HEK293 (cell line): ENCODE measurements at regions not wholly inside any gene's neighbourhood (a gene's known extent, or its start where the extent isn't known, plus 50 kb on each side); places are given as distances from the start of the nearest gene placed in this dataset.

Experiments used
- FEZF1 ChIP-seq: fragments of 450-650 bp; formaldehyde crosslinking; IDR thresholded peaks from 2 replicates; pipeline ENCODE4 v1.5.1; 2016; ENCODE audit warnings: missing biosample characterization, missing genetic modification characterization
- ZNF121 ChIP-seq: fragments of 450-650 bp; formaldehyde crosslinking; IDR thresholded peaks from 2 replicates; pipeline ENCODE4 v1.5.1; 2016; ENCODE audit warnings: missing biosample characterization, missing genetic modification characterization
- ZNF138 ChIP-seq: fragments of 450-650 bp; formaldehyde crosslinking; IDR thresholded peaks from 2 replicates; pipeline ENCODE4 v1.5.1; 2016; ENCODE audit warnings: missing biosample characterization, missing genetic modification characterization, borderline replicate concordance
- ZNF140 ChIP-seq: fragments of 450-650 bp; formaldehyde crosslinking; IDR thresholded peaks from 2 replicates; pipeline ENCODE4 v1.5.1; 2016; ENCODE audit warnings: missing biosample characterization, missing genetic modification characterization
- ZNF274 ChIP-seq, 2 experiments: fragments of 200-500 bp in 1 of 2; fragments of 450-650 bp in 1 of 2; sonication (Bioruptor generic) in 1 of 2; formaldehyde crosslinking in 1 of 2; IDR thresholded peaks; 2 replicates each; pipeline versions ENCODE4 v1.5.1 to v1.6.1; 2014 to 2016; ENCODE audit warnings: borderline replicate concordance in 1 of 2, inconsistent platforms in 1 of 2, low read length in 1 of 2, missing biosample characterization in 1 of 2, missing genetic modification characterization in 1 of 2
- ZNF571 ChIP-seq: fragments of 450-650 bp; formaldehyde crosslinking; IDR thresholded peaks from 2 replicates; pipeline ENCODE4 v1.5.0; 2017; ENCODE audit warnings: missing biosample characterization, missing genetic modification characterization
- ZNF776 ChIP-seq: fragments of 450-650 bp; formaldehyde crosslinking; IDR thresholded peaks from 2 replicates; pipeline ENCODE4 v1.5.0; 2017; ENCODE audit warnings: missing biosample characterization, missing genetic modification characterization, borderline replicate concordance
- TF ChIP-seq, protein P1 (sequence below): fragments of 450-650 bp; formaldehyde crosslinking; IDR thresholded peaks from 2 replicates; pipeline ENCODE4 v1.5.1; 2016; ENCODE audit warnings: missing biosample characterization, missing genetic modification characterization
- TF ChIP-seq, protein P2 (sequence below): fragments of 450-650 bp; formaldehyde crosslinking; IDR thresholded peaks from 2 replicates; pipeline ENCODE4 v1.5.1; 2017; ENCODE audit warnings: missing biosample characterization, mild to moderate bottlenecking, missing genetic modification characterization, moderate library complexity
- TF ChIP-seq, protein P3 (sequence below): fragments of 450-650 bp; formaldehyde crosslinking; IDR thresholded peaks from 2 replicates; pipeline ENCODE4 v1.5.1; 2016; ENCODE audit warnings: missing biosample characterization, missing genetic modification characterization
- TF ChIP-seq, protein P4 (sequence below): fragments of 450-650 bp; formaldehyde crosslinking; IDR thresholded peaks from 2 replicates; pipeline ENCODE4 v1.5.1; 2017; ENCODE audit warnings: missing biosample characterization, missing genetic modification characterization
- TF ChIP-seq, protein P5 (sequence below): fragments of 450-650 bp; formaldehyde crosslinking; IDR thresholded peaks from 2 replicates; pipeline ENCODE4 v1.5.0; 2017; ENCODE audit warnings: missing biosample characterization, missing genetic modification characterization, borderline replicate concordance
- TF ChIP-seq, protein P6 (sequence below): fragments of 450-650 bp; formaldehyde crosslinking; IDR thresholded peaks from 2 replicates; pipeline ENCODE4 v1.5.1; 2016; ENCODE audit warnings: missing biosample characterization, missing genetic modification characterization

DNA sequence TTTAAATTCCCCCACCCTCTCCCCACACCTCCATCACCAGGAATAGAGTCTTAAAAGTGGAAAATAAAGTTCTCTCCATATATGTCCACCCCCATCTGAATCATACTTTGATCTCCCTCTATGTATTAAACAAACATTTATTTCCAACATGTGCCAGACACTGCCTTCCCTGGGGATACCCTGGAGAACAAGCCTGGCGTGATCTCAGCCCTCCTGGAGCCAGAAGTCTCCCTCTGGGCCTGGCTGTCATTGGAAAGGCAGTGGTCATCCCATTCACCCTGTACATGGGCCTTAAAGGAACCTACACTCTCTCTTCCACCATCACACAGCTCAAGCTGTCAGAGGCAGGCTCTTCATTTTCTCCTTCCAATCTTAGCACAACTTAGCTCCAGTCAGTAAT, 143.6 kb downstream of the EMP1 start:
- TF ChIP-seq ZNF776: no peak
- TF ChIP-seq, protein P1, sequence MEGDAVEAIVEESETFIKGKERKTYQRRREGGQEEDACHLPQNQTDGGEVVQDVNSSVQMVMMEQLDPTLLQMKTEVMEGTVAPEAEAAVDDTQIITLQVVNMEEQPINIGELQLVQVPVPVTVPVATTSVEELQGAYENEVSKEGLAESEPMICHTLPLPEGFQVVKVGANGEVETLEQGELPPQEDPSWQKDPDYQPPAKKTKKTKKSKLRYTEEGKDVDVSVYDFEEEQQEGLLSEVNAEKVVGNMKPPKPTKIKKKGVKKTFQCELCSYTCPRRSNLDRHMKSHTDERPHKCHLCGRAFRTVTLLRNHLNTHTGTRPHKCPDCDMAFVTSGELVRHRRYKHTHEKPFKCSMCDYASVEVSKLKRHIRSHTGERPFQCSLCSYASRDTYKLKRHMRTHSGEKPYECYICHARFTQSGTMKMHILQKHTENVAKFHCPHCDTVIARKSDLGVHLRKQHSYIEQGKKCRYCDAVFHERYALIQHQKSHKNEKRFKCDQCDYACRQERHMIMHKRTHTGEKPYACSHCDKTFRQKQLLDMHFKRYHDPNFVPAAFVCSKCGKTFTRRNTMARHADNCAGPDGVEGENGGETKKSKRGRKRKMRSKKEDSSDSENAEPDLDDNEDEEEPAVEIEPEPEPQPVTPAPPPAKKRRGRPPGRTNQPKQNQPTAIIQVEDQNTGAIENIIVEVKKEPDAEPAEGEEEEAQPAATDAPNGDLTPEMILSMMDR (tag by site-specific recombination): no peak
- no peak for TF ChIP-seq FEZF1
- TF ChIP-seq, protein P2, sequence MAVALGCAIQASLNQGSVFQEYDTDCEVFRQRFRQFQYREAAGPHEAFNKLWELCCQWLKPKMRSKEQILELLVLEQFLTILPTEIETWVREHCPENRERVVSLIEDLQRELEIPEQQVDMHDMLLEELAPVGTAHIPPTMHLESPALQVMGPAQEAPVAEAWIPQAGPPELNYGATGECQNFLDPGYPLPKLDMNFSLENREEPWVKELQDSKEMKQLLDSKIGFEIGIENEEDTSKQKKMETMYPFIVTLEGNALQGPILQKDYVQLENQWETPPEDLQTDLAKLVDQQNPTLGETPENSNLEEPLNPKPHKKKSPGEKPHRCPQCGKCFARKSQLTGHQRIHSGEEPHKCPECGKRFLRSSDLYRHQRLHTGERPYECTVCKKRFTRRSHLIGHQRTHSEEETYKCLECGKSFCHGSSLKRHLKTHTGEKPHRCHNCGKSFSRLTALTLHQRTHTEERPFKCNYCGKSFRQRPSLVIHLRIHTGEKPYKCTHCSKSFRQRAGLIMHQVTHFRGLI (tag by site-specific recombination): no peak
- TF ChIP-seq ZNF274 (IDR thresholded peaks at IDR 0.05; ENCODE audit: low read length): no peak
- no peak for TF ChIP-seq ZNF274 (tag by site-specific recombination; IDR thresholded peaks at IDR 0.05; ENCODE audit: borderline replicate concordance)
- TF ChIP-seq ZNF571: no peak
- TF ChIP-seq, protein P3, sequence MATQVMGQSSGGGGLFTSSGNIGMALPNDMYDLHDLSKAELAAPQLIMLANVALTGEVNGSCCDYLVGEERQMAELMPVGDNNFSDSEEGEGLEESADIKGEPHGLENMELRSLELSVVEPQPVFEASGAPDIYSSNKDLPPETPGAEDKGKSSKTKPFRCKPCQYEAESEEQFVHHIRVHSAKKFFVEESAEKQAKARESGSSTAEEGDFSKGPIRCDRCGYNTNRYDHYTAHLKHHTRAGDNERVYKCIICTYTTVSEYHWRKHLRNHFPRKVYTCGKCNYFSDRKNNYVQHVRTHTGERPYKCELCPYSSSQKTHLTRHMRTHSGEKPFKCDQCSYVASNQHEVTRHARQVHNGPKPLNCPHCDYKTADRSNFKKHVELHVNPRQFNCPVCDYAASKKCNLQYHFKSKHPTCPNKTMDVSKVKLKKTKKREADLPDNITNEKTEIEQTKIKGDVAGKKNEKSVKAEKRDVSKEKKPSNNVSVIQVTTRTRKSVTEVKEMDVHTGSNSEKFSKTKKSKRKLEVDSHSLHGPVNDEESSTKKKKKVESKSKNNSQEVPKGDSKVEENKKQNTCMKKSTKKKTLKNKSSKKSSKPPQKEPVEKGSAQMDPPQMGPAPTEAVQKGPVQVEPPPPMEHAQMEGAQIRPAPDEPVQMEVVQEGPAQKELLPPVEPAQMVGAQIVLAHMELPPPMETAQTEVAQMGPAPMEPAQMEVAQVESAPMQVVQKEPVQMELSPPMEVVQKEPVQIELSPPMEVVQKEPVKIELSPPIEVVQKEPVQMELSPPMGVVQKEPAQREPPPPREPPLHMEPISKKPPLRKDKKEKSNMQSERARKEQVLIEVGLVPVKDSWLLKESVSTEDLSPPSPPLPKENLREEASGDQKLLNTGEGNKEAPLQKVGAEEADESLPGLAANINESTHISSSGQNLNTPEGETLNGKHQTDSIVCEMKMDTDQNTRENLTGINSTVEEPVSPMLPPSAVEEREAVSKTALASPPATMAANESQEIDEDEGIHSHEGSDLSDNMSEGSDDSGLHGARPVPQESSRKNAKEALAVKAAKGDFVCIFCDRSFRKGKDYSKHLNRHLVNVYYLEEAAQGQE (tag by site-specific recombination): no peak
- TF ChIP-seq, protein P4, sequence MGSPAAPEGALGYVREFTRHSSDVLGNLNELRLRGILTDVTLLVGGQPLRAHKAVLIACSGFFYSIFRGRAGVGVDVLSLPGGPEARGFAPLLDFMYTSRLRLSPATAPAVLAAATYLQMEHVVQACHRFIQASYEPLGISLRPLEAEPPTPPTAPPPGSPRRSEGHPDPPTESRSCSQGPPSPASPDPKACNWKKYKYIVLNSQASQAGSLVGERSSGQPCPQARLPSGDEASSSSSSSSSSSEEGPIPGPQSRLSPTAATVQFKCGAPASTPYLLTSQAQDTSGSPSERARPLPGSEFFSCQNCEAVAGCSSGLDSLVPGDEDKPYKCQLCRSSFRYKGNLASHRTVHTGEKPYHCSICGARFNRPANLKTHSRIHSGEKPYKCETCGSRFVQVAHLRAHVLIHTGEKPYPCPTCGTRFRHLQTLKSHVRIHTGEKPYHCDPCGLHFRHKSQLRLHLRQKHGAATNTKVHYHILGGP: no peak
- no peak for TF ChIP-seq ZNF140 (tag by site-specific recombination)
- TF ChIP-seq, protein P5, sequence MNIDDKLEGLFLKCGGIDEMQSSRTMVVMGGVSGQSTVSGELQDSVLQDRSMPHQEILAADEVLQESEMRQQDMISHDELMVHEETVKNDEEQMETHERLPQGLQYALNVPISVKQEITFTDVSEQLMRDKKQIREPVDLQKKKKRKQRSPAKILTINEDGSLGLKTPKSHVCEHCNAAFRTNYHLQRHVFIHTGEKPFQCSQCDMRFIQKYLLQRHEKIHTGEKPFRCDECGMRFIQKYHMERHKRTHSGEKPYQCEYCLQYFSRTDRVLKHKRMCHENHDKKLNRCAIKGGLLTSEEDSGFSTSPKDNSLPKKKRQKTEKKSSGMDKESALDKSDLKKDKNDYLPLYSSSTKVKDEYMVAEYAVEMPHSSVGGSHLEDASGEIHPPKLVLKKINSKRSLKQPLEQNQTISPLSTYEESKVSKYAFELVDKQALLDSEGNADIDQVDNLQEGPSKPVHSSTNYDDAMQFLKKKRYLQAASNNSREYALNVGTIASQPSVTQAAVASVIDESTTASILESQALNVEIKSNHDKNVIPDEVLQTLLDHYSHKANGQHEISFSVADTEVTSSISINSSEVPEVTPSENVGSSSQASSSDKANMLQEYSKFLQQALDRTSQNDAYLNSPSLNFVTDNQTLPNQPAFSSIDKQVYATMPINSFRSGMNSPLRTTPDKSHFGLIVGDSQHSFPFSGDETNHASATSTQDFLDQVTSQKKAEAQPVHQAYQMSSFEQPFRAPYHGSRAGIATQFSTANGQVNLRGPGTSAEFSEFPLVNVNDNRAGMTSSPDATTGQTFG (tag by site-specific recombination): no peak
- TF ChIP-seq ZNF121: no peak
- TF ChIP-seq, protein P6, sequence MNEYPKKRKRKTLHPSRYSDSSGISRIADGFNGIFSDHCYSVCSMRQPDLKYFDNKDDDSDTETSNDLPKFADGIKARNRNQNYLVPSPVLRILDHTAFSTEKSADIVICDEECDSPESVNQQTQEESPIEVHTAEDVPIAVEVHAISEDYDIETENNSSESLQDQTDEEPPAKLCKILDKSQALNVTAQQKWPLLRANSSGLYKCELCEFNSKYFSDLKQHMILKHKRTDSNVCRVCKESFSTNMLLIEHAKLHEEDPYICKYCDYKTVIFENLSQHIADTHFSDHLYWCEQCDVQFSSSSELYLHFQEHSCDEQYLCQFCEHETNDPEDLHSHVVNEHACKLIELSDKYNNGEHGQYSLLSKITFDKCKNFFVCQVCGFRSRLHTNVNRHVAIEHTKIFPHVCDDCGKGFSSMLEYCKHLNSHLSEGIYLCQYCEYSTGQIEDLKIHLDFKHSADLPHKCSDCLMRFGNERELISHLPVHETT (tag by site-specific recombination): no peak
- TF ChIP-seq ZNF138 (tag by site-specific recombination): no peak
